ENCODE measurements at regions not wholly inside any gene's neighbourhood (a gene's known extent, or its start where the extent isn't known, plus 50 kb on each side); places are given as distances from the start of the nearest gene placed in this dataset.

GRCh38 chr1:60564916-60565750, 491.6 kb upstream of the C1orf87 start:
- no peaks in the 10 kb centered on the region for H3K27me3 ChIP-seq (ENCODE audit: control insufficient read depth, insufficient read depth, low read length)
- WGBS (ENCODE audit: insufficient coverage) = 13% methylated on average over 1 of the region's 2 CpGs
- no peaks in the 10 kb centered on the region for H3K36me3 Mint-ChIP-seq
- no peaks in the 10 kb centered on the region for H3K36me3 ChIP-seq (ENCODE audit: control insufficient read depth, insufficient read depth, low read length)
- H3K4me1 Mint-ChIP-seq = no peaks in the 10 kb centered on the region
- no peak overlapping the region for H3K4me3 Mint-ChIP-seq
- no peak overlapping the region for H3K27ac Mint-ChIP-seq
- intact Hi-C loops (cut with micrococcal nuclease) = no loop called here
- H3K4me3 ChIP-seq (ENCODE audit: low read length) = no peak overlapping the region
- no peaks in the 10 kb centered on the region for H3K9me3 ChIP-seq (ENCODE audit: control insufficient read depth, insufficient read depth, low read length)
- H3K27ac ChIP-seq (ENCODE audit: low read length) = no peak overlapping the region
- ATAC-seq = no peak
- TF ChIP-seq CTCF (IDR thresholded peaks at IDR 0.05) = no peak
- no peaks in the 10 kb centered on the region for H3K27me3 Mint-ChIP-seq (ENCODE audit: low read depth in 2 of 2)
- DNase-seq = no peak
- H3K9me3 Mint-ChIP-seq = peaks cover 3 to 4% of the 10 kb centered on the region in 2 donors
- H3K4me1 ChIP-seq (ENCODE audit: control insufficient read depth, insufficient read depth, low read length) = no peaks in the 10 kb centered on the region

- no peak overlapping the region for H3K4me3 Mint-ChIP-seq
Measured at GRCh38 chr1:60563777-60564535, 490.4 kb upstream of the C1orf87 start.

GRCh38 chr1:60562740-60563139, 489.2 kb upstream of the C1orf87 start:
- Mint-ChIP-seq H3K36me3 (no peaks in the 10 kb centered on the region), H3K4me3 (no peak overlapping the region), H3K27me3 (ENCODE audit: low read depth in 2 of 2) (no peaks in the 10 kb centered on the region), H3K27ac (no peak overlapping the region), H3K4me1 (no peaks in the 10 kb centered on the region), H3K9me3 (peaks cover 2 to 4% of the 10 kb centered on the region in 2 donors)
- WGBS (ENCODE audit: insufficient coverage) = 95% methylated on average over 5 of the region's 5 CpGs
- H3K4me3 ChIP-seq (ENCODE audit: low read length) = no peak overlapping the region
- no peak for DNase-seq
- no peak for ATAC-seq
- no peaks in the 10 kb centered on the region for H3K9me3 ChIP-seq (ENCODE audit: control insufficient read depth, insufficient read depth, low read length)
- H3K36me3 ChIP-seq (ENCODE audit: control insufficient read depth, insufficient read depth, low read length) = no peaks in the 10 kb centered on the region
- H3K27me3 ChIP-seq (ENCODE audit: control insufficient read depth, insufficient read depth, low read length) = no peaks in the 10 kb centered on the region
- no peaks in the 10 kb centered on the region for H3K4me1 ChIP-seq (ENCODE audit: control insufficient read depth, insufficient read depth, low read length)
- intact Hi-C loops (cut with micrococcal nuclease) = no loop called here
- no peak overlapping the region for H3K27ac ChIP-seq (ENCODE audit: low read length)
- TF ChIP-seq CTCF (IDR thresholded peaks at IDR 0.05) = no peak

More at GRCh38 chr1:60563777-60564535, 490.4 kb upstream of the C1orf87 start:
- Histone ChIP-seq H3K4me3 (ENCODE audit: low read length) (no peak overlapping the region), H3K9me3 (ENCODE audit: control insufficient read depth, insufficient read depth, low read length) (no peaks in the 10 kb centered on the region), H3K36me3 (ENCODE audit: control insufficient read depth, insufficient read depth, low read length) (no peaks in the 10 kb centered on the region), H3K27ac (ENCODE audit: low read length) (no peak overlapping the region), H3K27me3 (ENCODE audit: control insufficient read depth, insufficient read depth, low read length) (no peaks in the 10 kb centered on the region), H3K4me1 (ENCODE audit: control insufficient read depth, insufficient read depth, low read length) (no peaks in the 10 kb centered on the region)
- no peak for ATAC-seq
- no peak for TF ChIP-seq CTCF (IDR thresholded peaks at IDR 0.05)
- Mint-ChIP-seq H3K27me3 (ENCODE audit: low read depth in 2 of 2) (no peaks in the 10 kb centered on the region), H3K4me1 (no peaks in the 10 kb centered on the region), H3K9me3 (peaks cover 2 to 4% of the 10 kb centered on the region in 2 donors), H3K36me3 (no peaks in the 10 kb centered on the region), H3K27ac (no peak overlapping the region)
- intact Hi-C loops (cut with micrococcal nuclease) = no loop called here
- 94% methylated on average over 4 of the region's 4 CpGs for WGBS (ENCODE audit: insufficient coverage)
- DNase-seq = no peak
